ENCODE measurements at regions not wholly inside any gene's neighbourhood (a gene's known extent, or its start where the extent isn't known, plus 50 kb on each side); places are given as distances from the start of the nearest gene placed in this dataset.

DNA sequence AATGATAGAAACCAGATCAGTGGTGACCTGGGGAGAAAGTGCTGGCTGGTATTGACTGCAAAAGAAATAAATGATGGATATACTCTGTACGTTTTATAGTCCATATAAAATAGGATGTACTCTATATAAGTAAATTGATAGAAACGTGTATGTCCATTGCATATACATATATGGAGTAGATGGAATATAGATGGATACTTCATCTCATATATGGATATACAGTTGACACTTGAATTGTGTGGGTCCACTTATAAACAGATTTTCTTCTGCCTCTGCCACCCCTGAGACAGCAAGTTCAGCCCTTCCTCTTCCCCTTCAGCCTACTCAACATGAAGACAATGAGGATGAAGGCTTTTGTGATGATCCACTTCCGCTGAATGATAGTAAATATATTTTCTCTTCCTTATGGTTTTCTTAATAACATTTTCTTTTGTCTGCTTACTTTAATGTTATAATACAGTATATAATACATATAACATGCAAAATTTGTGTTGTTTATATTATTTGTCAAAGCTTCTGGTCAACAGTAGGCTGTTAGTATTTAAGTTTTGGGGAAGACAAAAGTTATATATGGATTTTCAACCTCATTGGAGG lies 76.1 kb upstream of the MYCN start:
- TF ChIP-seq ARNTL (CRISPR knock-in tag; IDR thresholded peaks at IDR 0.05; ENCODE audit: borderline replicate concordance, low read depth): no peak
- no peak for TF ChIP-seq GLIS3 (CRISPR knock-in tag; IDR thresholded peaks at IDR 0.05)
- TF ChIP-seq, protein P1, sequence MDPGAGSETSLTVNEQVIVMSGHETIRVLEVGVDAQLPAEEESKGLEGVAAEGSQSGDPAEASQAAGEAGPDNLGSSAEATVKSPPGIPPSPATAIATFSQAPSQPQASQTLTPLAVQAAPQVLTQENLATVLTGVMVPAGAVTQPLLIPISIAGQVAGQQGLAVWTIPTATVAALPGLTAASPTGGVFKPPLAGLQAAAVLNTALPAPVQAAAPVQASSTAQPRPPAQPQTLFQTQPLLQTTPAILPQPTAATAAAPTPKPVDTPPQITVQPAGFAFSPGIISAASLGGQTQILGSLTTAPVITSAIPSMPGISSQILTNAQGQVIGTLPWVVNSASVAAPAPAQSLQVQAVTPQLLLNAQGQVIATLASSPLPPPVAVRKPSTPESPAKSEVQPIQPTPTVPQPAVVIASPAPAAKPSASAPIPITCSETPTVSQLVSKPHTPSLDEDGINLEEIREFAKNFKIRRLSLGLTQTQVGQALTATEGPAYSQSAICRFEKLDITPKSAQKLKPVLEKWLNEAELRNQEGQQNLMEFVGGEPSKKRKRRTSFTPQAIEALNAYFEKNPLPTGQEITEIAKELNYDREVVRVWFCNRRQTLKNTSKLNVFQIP (CRISPR knock-in tag; IDR thresholded peaks at IDR 0.05; ENCODE audit: borderline replicate concordance, low read depth): no peak
- no peak for ATAC-seq

DNA sequence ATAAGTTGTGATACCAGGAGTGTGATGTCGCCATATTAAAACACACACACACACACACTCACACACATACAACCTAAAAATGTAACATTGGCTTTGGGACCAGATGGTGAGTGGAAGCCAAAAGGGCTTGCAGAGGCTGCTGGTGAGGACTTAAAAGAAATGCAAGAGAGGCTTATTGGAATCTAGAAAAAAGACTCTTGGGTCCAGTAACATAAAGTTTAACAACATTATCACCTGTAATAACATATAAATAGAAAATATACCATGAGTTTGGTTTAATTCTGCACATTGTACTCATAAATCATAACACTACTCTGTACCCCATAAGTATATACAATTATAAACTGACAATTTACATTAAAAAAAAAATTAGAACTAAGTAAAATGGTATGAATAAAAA lies 74.4 kb upstream of the MYCN start:
- TF ChIP-seq, protein P2, sequence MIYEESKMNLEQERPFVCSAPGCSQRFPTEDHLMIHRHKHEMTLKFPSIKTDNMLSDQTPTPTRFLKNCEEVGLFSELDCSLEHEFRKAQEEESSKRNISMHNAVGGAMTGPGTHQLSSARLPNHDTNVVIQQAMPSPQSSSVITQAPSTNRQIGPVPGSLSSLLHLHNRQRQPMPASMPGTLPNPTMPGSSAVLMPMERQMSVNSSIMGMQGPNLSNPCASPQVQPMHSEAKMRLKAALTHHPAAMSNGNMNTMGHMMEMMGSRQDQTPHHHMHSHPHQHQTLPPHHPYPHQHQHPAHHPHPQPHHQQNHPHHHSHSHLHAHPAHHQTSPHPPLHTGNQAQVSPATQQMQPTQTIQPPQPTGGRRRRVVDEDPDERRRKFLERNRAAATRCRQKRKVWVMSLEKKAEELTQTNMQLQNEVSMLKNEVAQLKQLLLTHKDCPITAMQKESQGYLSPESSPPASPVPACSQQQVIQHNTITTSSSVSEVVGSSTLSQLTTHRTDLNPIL (CRISPR knock-in tag; IDR thresholded peaks at IDR 0.05; ENCODE audit: low read depth): no peak
- TF ChIP-seq, protein P1 (CRISPR knock-in tag; IDR thresholded peaks at IDR 0.05; ENCODE audit: borderline replicate concordance, low read depth): no peak
- no peak for TF ChIP-seq GLIS3 (CRISPR knock-in tag; IDR thresholded peaks at IDR 0.05)
- TF ChIP-seq ZNF70 (CRISPR knock-in tag; IDR thresholded peaks at IDR 0.05): no peak
- TF ChIP-seq, protein P3, sequence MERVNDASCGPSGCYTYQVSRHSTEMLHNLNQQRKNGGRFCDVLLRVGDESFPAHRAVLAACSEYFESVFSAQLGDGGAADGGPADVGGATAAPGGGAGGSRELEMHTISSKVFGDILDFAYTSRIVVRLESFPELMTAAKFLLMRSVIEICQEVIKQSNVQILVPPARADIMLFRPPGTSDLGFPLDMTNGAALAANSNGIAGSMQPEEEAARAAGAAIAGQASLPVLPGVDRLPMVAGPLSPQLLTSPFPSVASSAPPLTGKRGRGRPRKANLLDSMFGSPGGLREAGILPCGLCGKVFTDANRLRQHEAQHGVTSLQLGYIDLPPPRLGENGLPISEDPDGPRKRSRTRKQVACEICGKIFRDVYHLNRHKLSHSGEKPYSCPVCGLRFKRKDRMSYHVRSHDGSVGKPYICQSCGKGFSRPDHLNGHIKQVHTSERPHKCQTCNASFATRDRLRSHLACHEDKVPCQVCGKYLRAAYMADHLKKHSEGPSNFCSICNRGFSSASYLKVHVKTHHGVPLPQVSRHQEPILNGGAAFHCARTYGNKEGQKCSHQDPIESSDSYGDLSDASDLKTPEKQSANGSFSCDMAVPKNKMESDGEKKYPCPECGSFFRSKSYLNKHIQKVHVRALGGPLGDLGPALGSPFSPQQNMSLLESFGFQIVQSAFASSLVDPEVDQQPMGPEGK (CRISPR knock-in tag; IDR thresholded peaks at IDR 0.05; ENCODE audit: borderline replicate concordance): no peak
- no peak for TF ChIP-seq OSR1 (CRISPR knock-in tag; IDR thresholded peaks at IDR 0.05)
- ATAC-seq: no peak

DNA sequence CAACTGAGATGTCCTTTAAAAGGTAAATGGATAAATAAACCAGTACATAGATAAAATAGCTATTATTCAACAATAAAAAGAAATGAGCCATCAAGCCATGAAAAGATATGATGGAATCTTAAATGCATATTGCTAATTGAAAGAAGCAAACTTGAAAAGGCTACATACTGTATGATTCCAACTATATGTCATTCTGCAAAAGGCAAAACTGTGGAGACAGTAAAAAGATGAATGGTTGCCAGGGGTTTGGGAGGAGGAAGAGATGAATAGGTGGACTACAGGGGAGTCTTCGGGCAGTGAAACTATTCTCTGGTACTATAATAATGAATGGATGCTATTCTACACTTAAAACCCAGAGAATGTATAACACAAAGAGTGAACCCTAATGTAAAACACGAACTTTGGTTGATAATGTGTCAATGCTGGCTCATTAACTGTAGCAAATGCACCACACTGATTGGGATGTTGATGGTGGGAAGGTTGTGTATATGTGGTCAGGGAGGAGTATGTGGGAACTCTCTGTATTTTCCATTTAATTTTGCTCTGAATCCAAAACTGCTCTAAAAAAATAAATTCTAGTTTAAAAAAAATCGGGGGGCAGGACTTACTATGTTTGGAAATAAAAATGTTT lies 73.7 kb upstream of the MYCN start:
- ATAC-seq: no peak
- TF ChIP-seq ZNF8 (CRISPR knock-in tag; IDR thresholded peaks at IDR 0.05) (no peak), TOX (CRISPR knock-in tag; IDR thresholded peaks at IDR 0.05; ENCODE audit: borderline replicate concordance) (no peak), ZFP3 (CRISPR knock-in tag; IDR thresholded peaks at IDR 0.05) (no peak), TCF4 (CRISPR knock-in tag; IDR thresholded peaks at IDR 0.05; ENCODE audit: borderline replicate concordance) (no peak), GLIS3 (CRISPR knock-in tag; IDR thresholded peaks at IDR 0.05) (no peak), ISL1 (CRISPR knock-in tag; IDR thresholded peaks at IDR 0.05) (no peak), ARNTL (CRISPR knock-in tag; IDR thresholded peaks at IDR 0.05; ENCODE audit: borderline replicate concordance, low read depth) (no peak), BACH2 (CRISPR knock-in tag; IDR thresholded peaks at IDR 0.05; ENCODE audit: borderline replicate concordance) (no peak), ZNF70 (CRISPR knock-in tag; IDR thresholded peaks at IDR 0.05) (no peak), CSDC2 (CRISPR knock-in tag; IDR thresholded peaks at IDR 0.05) (no peak), ESRRG (CRISPR knock-in tag; IDR thresholded peaks at IDR 0.05) (no peak), SNAI2 (CRISPR knock-in tag; IDR thresholded peaks at IDR 0.05) (no peak)
- TF ChIP-seq, protein P2 (CRISPR knock-in tag; IDR thresholded peaks at IDR 0.05; ENCODE audit: low read depth): no peak

DNA sequence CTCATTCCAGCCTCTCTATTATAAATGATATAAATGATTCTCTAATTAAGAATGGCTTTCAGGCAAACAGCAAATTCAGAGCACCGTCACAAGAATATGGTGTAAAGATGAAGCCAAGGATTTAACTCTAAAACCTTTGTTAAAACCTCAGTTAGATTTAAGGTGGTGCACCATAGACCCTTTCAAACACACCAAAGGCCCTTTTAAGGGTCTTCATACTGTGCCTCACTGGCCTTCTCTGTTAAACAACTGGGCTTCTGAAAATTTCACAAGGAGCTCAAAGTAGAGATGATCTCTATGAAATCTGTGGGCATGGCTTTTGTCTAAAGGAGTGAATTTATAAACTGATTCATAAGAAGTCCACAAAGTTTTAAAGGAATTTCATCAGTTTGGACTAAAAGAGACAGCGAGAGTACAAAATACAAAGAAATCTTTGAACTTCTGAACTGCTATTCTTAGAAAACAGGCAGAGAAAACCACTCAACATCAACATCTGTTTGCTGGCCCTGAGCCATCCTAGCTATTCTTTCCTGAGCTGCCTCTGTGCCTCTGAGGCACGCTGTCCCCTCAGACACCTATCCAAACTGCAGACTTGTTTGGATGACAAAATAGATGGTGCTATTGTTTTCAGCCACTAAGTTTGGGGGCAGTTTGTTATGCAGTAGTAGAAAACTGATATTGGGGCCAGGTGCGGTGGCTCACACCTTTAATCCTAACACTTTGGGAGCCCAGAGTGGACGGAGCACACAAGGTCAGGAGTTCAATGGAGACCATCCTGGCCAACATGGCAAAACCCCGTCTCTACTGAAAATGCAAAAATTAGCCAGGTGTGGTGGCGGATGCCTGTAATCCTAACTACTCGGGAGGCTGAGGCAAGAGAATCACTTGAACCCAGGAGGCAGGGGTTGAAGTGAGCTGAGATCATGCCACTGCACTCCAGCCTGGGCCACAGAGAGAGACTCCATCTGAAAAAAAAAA lies 72.9 kb upstream of the MYCN start:
- no peak for ATAC-seq
- TF ChIP-seq ZC3H10 (CRISPR knock-in tag; IDR thresholded peaks at IDR 0.05): no peak
- no peak for TF ChIP-seq ZNF8 (CRISPR knock-in tag; IDR thresholded peaks at IDR 0.05)
- TF ChIP-seq ZNF565 (CRISPR knock-in tag; conservative IDR thresholded peaks at IDR 0.05; ENCODE audit: low read depth): no peak
- no peak for TF ChIP-seq ARNTL (CRISPR knock-in tag; IDR thresholded peaks at IDR 0.05; ENCODE audit: borderline replicate concordance, low read depth)
- TF ChIP-seq, protein P1 (CRISPR knock-in tag; IDR thresholded peaks at IDR 0.05; ENCODE audit: borderline replicate concordance, low read depth): no peak
- TF ChIP-seq, protein P2 (CRISPR knock-in tag; IDR thresholded peaks at IDR 0.05; ENCODE audit: low read depth): no peak
- TF ChIP-seq OSR1 (CRISPR knock-in tag; IDR thresholded peaks at IDR 0.05): no peak
- no peak for TF ChIP-seq PPARA (CRISPR knock-in tag; IDR thresholded peaks at IDR 0.05; ENCODE audit: borderline replicate concordance)
- TF ChIP-seq RARB (CRISPR knock-in tag; IDR thresholded peaks at IDR 0.05): no peak
- no peak for TF ChIP-seq ZNF70 (CRISPR knock-in tag; IDR thresholded peaks at IDR 0.05)
